GM12878 (cell line): ENCODE measurements at regions not wholly inside any gene's neighbourhood (a gene's known extent, or its start where the extent isn't known, plus 50 kb on each side); places are given as distances from the start of the nearest gene placed in this dataset.

Source experiments
- ATAC-seq: fragments of 200-7000 bp; cut with Tn5 transposase; 3 replicates; pipeline ENCODE4 v1.9.1; 2020; ENCODE audit warnings: mild to moderate bottlenecking, moderate library complexity
- BruUV-seq: library from RNA; stranded (reverse); fragments of 400-500 nt; replicated peaks from 2 replicates; lab custom pipeline; 2021; lab: Mats Ljungman, UMichigan
- CTCF ChIA-PET: fragments of 300-600 bp; sonication (Branson Sonifier 250); formaldehyde crosslinking; extraction: SDS; loops from one replicate; lab custom pipeline; 2021; ENCODE audit warnings: inconsistent platforms; lab: Yijun Ruan, JAX
- POLR2A ChIA-PET: fragments of 350-600 bp; formaldehyde crosslinking; extraction: SDS; loops from one replicate; lab custom pipeline; 2021; ENCODE audit warnings: inconsistent platforms; lab: Charles Lee
- RAD21 ChIA-PET: fragments of 300-600 bp; sonication (Branson Sonifier 250); formaldehyde crosslinking; loops from one replicate; lab custom pipeline; 2023; ENCODE audit warnings: antibody characterized with exemption; ENCODE audit not compliant: unreplicated experiment; lab: Charles Lee
- SMC1A ChIA-PET: fragments of 300-600 bp; sonication (Branson Sonifier 250); formaldehyde crosslinking; loops from one replicate; lab custom pipeline; 2023; ENCODE audit not compliant: unreplicated experiment, uncharacterized antibody; lab: Charles Lee
- DNase-seq: peaks from one replicate; pipeline ENCODE4 v3.0.0-alpha.2; 2011; ENCODE audit warnings: low read depth, low spot score
- FAIRE-seq: peaks from 3 replicates; lab custom pipeline; 2011; peaks lifted over from hg19 to GRCh38; lab: Jason Lieb, UNC
- H2AFZ ChIP-seq: 2 replicates; pipeline ENCODE4 v1.6.0; 2011; ENCODE audit warnings: low read depth, low read length, control low read depth; ENCODE audit not compliant: control insufficient read depth
- H3K27ac ChIP-seq: 2 replicates; pipeline ENCODE4 v1.5.1; 2011; ENCODE audit warnings: control low read depth; ENCODE audit not compliant: control insufficient read depth, insufficient read depth
- H3K27me3 ChIP-seq, 2 experiments: replicated peaks in 1 of 2; 2 replicates each; pipeline versions ENCODE4 v1.6.0 to v1.6.1; 2011; ENCODE audit warnings: low read length in 1 of 2; ENCODE audit not compliant: control insufficient read depth in 2 of 2, insufficient read depth in 2 of 2
- H3K36me3 ChIP-seq, 2 experiments: 2 replicates each; pipeline ENCODE4 v1.5.1; 2011; ENCODE audit warnings: low read length in 1 of 2; ENCODE audit not compliant: control insufficient read depth in 2 of 2, insufficient read depth in 2 of 2
- H3K4me1 ChIP-seq: 2 replicates; pipeline ENCODE4 v1.6.1; 2011; ENCODE audit warnings: mild to moderate bottlenecking, low read length, moderate library complexity, mixed read lengths; ENCODE audit not compliant: control insufficient read depth, insufficient read depth
- H3K4me2 ChIP-seq: 2 replicates; pipeline ENCODE4 v1.6.0; 2011; ENCODE audit warnings: control low read depth; ENCODE audit not compliant: control insufficient read depth, insufficient read depth
- H3K4me3 ChIP-seq: fragments of 200-600 bp; sonication (generic); 2 replicates; pipeline ENCODE4 v1.5.1; 2016
- H3K79me2 ChIP-seq: 2 replicates; pipeline ENCODE4 v1.6.0; 2011; ENCODE audit warnings: low read length; ENCODE audit not compliant: control insufficient read depth, insufficient read depth
- H3K9ac ChIP-seq: 2 replicates; pipeline ENCODE4 v1.8.0; 2011; ENCODE audit warnings: low read length, control low read depth, mixed read lengths; ENCODE audit not compliant: control insufficient read depth, insufficient read depth
- H3K9me3 ChIP-seq: replicated peaks from 3 replicates; pipeline ENCODE4 v1.5.1; 2011; ENCODE audit warnings: mild to moderate bottlenecking, low read length; ENCODE audit not compliant: control insufficient read depth, insufficient read depth
- H4K20me1 ChIP-seq: 2 replicates; pipeline ENCODE4 v1.6.0; 2011; ENCODE audit not compliant: control insufficient read depth, insufficient read depth
- IRF3 ChIP-seq: fragments of 450-650 bp; IDR thresholded peaks from 2 replicates; pipeline ENCODE4 v1.6.1; 2014; ENCODE audit warnings: mild to moderate bottlenecking
- MAX ChIP-seq: IDR thresholded peaks from 2 replicates; pipeline ENCODE4 v1.6.1; 2012; ENCODE audit warnings: low read depth, low read length, improper control_type of control experiment
- MEF2A ChIP-seq: IDR thresholded peaks from 2 replicates; pipeline ENCODE4 v1.6.1; 2011; ENCODE audit warnings: low read depth, mild to moderate bottlenecking, low read length, moderate library complexity; ENCODE audit not compliant: insufficient read depth
- NKRF ChIP-seq: fragments of 450-650 bp; conservative IDR thresholded peaks from 2 replicates; pipeline ENCODE4 v1.6.1; 2017; ENCODE audit warnings: mild to moderate bottlenecking, moderate library complexity
- RCOR1 ChIP-seq: conservative IDR thresholded peaks from 2 replicates; pipeline ENCODE4 v1.6.1; 2012; ENCODE audit warnings: low read depth, low read length, improper control_type of control experiment
- WRNIP1 ChIP-seq: IDR thresholded peaks from 2 replicates; pipeline ENCODE4 v1.6.1; 2011; ENCODE audit warnings: low read depth, low read length, improper control_type of control experiment, borderline replicate concordance
- ZBTB40 ChIP-seq: fragments of 450-650 bp; IDR thresholded peaks from 2 replicates; pipeline ENCODE4 v1.6.1; 2016; ENCODE audit warnings: mild to moderate bottlenecking, moderate library complexity, borderline replicate concordance
- ZZZ3 ChIP-seq: IDR thresholded peaks from 2 replicates; pipeline ENCODE4 v1.6.1; 2011; ENCODE audit warnings: low read depth; ENCODE audit not compliant: control insufficient read depth, insufficient read length
- WGBS: methylation state at CpG from one replicate; pipeline ENCODE4 v1.1.6; 2016; ENCODE audit warnings: low lambda C conversion rate; ENCODE audit not compliant: insufficient replicate concordance, insufficient coverage; ENCODE audit errors: missing lambda C conversion rate; 5-methylcytosine and 5-hydroxymethylcytosine counted together
- in situ Hi-C: fragments of 300-500 bp; cut with MboI; formaldehyde crosslinking; loops from 9 replicates; pipeline ENCODE4 v1.14.3; 2018; ENCODE audit warnings: mixed read lengths
- intact Hi-C: fragments of 100-400 bp; cut with micrococcal nuclease; formaldehyde crosslinking; loops from one replicate; pipeline ENCODE4 v1.14.2; 2022; ENCODE audit not compliant: unreplicated experiment

GRCh38 chr4:186798951-186799659, 75.4 kb upstream of the FAT1 start (continued):
- TF ChIP-seq WRNIP1 (no peak), IRF3 (no peak), RCOR1 (no peak), MAX (no peak), NKRF (no peak), ZZZ3 (no peak)

GRCh38 chr4:186805020-186805820, 81.6 kb upstream of the FAT1 start:
- FAIRE-seq (no peak), ATAC-seq (no peak)
- H3K9ac ChIP-seq, result no peak overlapping the region
- intact Hi-C loops, result no loop called here
- in situ Hi-C loops, result no loop called here
- POLR2A ChIA-PET, result no interaction called here
- RAD21 ChIA-PET, result no interaction called here
- no peak overlapping the region for H3K27ac ChIP-seq
- no peak overlapping the region for H3K4me3 ChIP-seq
- SMC1A ChIA-PET, result no interaction called here
- CTCF ChIA-PET, result no interaction called here
- no peak overlapping the region for H3K4me2 ChIP-seq
- TF ChIP-seq ZBTB40 (peak; percentile 68), MEF2A (no peak)
- TF ChIP-seq, all 136 proteins: peak for 1
- Histone ChIP-seq H3K79me2 (no peaks in the 10 kb centered on the region), H3K27me3 (no peaks in the 10 kb centered on the region), H3K4me1 (no peaks in the 10 kb centered on the region), H3K36me3 (no peaks in the 10 kb centered on the region), H3K9me3 (no peaks in the 10 kb centered on the region), H4K20me1 (no peaks in the 10 kb centered on the region), H2AFZ (no peak overlapping the region)
- no TSS peak for BruUV-seq
- 22% methylated on average over 6 of the region's 6 CpGs for WGBS
- DNase-seq, result no peak
